ENCODE measurements at regions not wholly inside any gene's neighbourhood (a gene's known extent, or its start where the extent isn't known, plus 50 kb on each side); places are given as distances from the start of the nearest gene placed in this dataset.

GRCh38 chr9:99624499-99625233 is 197.0 kb upstream of the NR4A3 start:
- TF ChIP-seq, protein P1, sequence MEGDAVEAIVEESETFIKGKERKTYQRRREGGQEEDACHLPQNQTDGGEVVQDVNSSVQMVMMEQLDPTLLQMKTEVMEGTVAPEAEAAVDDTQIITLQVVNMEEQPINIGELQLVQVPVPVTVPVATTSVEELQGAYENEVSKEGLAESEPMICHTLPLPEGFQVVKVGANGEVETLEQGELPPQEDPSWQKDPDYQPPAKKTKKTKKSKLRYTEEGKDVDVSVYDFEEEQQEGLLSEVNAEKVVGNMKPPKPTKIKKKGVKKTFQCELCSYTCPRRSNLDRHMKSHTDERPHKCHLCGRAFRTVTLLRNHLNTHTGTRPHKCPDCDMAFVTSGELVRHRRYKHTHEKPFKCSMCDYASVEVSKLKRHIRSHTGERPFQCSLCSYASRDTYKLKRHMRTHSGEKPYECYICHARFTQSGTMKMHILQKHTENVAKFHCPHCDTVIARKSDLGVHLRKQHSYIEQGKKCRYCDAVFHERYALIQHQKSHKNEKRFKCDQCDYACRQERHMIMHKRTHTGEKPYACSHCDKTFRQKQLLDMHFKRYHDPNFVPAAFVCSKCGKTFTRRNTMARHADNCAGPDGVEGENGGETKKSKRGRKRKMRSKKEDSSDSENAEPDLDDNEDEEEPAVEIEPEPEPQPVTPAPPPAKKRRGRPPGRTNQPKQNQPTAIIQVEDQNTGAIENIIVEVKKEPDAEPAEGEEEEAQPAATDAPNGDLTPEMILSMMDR (IDR thresholded peaks at IDR 0.05): no peak
- TF ChIP-seq POLR2A (IDR thresholded peaks at IDR 0.05) (no peak), POLR2AphosphoS5 (IDR thresholded peaks at IDR 0.05) (no peak), EP300 (IDR thresholded peaks at IDR 0.05) (no peak)
